Caki2 (cell line): ENCODE measurements at regions not wholly inside any gene's neighbourhood (a gene's known extent, or its start where the extent isn't known, plus 50 kb on each side); places are given as distances from the start of the nearest gene placed in this dataset.

ENCODE experiments used
- DNase-seq: peaks from one replicate; pipeline ENCODE4 v3.0.0-alpha.2; 2015; ENCODE audit warnings: low read depth
- in situ Hi-C: cut with HindIII; loops from 2 replicates; pipeline ENCODE4 v1.10.0; 2016; ENCODE audit warnings: low sequenced_read_pairs, low pct_unique_long_range_greater_than_20kb, mixed read lengths

GRCh38 chr15:70267879-70268278, 170.2 kb upstream of the TLE3 start:
- peak; percentile 37 for DNase-seq
- in situ Hi-C loops: no loop called here

- in situ Hi-C loops: no loop called here
- no peak for DNase-seq
Measured at GRCh38 chr15:70267306-70267705, 169.6 kb upstream of the TLE3 start.

- DNase-seq: peak; percentile 27
- in situ Hi-C loops: no loop called here
Measured at GRCh38 chr15:70266412-70267121, 168.8 kb upstream of the TLE3 start.

GRCh38 chr15:70265986-70266385, 168.3 kb upstream of the TLE3 start:
- in situ Hi-C loops: no loop called here
- DNase-seq: no peak

- in situ Hi-C loops: no loop called here
- no peak for DNase-seq
Measured at GRCh38 chr15:70265466-70265978, 167.8 kb upstream of the TLE3 start.

- no peak for DNase-seq
- in situ Hi-C loops: no loop called here
Measured at GRCh38 chr15:70264738-70265465, 167.2 kb upstream of the TLE3 start.

GRCh38 chr15:70264014-70264582, 166.4 kb upstream of the TLE3 start:
- in situ Hi-C loops: no loop called here
- peak; percentile 65 for DNase-seq

- DNase-seq: no peak
- in situ Hi-C loops: no loop called here
Measured at GRCh38 chr15:70262591-70263274, 165.0 kb upstream of the TLE3 start.

- in situ Hi-C loops: no loop called here
- no peak for DNase-seq
Measured at GRCh38 chr15:70262171-70262570, 164.5 kb upstream of the TLE3 start.

GRCh38 chr15:70261083-70261482, 163.4 kb upstream of the TLE3 start:
- in situ Hi-C loops: no loop called here
- no peak for DNase-seq

- in situ Hi-C loops: no loop called here
- DNase-seq: no peak
Measured at GRCh38 chr15:70260580-70260979, 162.9 kb upstream of the TLE3 start.

GRCh38 chr15:70259640-70260508, 162.2 kb upstream of the TLE3 start:
- DNase-seq: no peak
- in situ Hi-C loops: no loop called here

GRCh38 chr15:70259028-70259424, 161.3 kb upstream of the TLE3 start:
- in situ Hi-C loops: no loop called here

GRCh38 chr15:70258369-70259027, 160.8 kb upstream of the TLE3 start:
- no peak for DNase-seq
- in situ Hi-C loops: no loop called here

More at GRCh38 chr15:70259028-70259424, 161.3 kb upstream of the TLE3 start:
- DNase-seq: no peak

GRCh38 chr15:70257573-70258248, 160.0 kb upstream of the TLE3 start:
- in situ Hi-C loops: no loop called here
- no peak for DNase-seq

- in situ Hi-C loops: no loop called here
- no peak for DNase-seq
Measured at GRCh38 chr15:70257047-70257446, 159.3 kb upstream of the TLE3 start.

- in situ Hi-C loops: no loop called here
- DNase-seq: no peak
Measured at GRCh38 chr15:70254311-70254869, 156.7 kb upstream of the TLE3 start.
